Prostate gland (tissue), 2 donors: ENCODE measurements at regions not wholly inside any gene's neighbourhood (a gene's known extent, or its start where the extent isn't known, plus 50 kb on each side); places are given as distances from the start of the nearest gene placed in this dataset.

Source experiments
- DNase-seq: peaks from one replicate; pipeline ENCODE4 v3.0.0-alpha.2; 2019; ENCODE audit warnings: low spot score
- H3K27ac ChIP-seq, 2 donors: fragments of 200-600 bp; sonication (generic); 2 replicates each; pipeline ENCODE4 v1.5.1; 2017 to 2019
- H3K27me3 ChIP-seq: fragments of 200-600 bp; sonication (generic); replicated peaks from 2 replicates; pipeline ENCODE4 v1.5.1; 2019; ENCODE audit not compliant: insufficient read depth
- H3K36me3 ChIP-seq, 2 donors: fragments of 200-600 bp; sonication (generic); 1 replicate in 1 of 2; 2 replicates in 1 of 2; pipeline versions ENCODE4 v1.5.1 to v1.8.1; 2017 to 2019
- H3K4me1 ChIP-seq: fragments of 200-600 bp; sonication (generic); replicated peaks from 2 replicates; pipeline ENCODE4 v1.5.1; 2019
- H3K4me3 ChIP-seq, 2 donors: fragments of 200-600 bp; sonication (generic); 2 replicates each; pipeline ENCODE4 v1.5.1; 2017 to 2019
- H3K9me3 ChIP-seq: fragments of 200-600 bp; sonication (generic); 2 replicates; pipeline ENCODE4 v1.5.1; 2017
- CTCF ChIP-seq, 4 experiments: fragments of 200-600 bp in 2 of 4; fragments of 450-650 bp in 2 of 4; sonication (generic) in 2 of 4; IDR thresholded peaks; 1 replicate in 3 of 4; 2 replicates in 1 of 4; pipeline ENCODE4 v1.5.1; 2016 to 2019; ENCODE audit warnings: antibody characterized with exemption in 4 of 4, mild to moderate bottlenecking in 2 of 4, moderate library complexity in 2 of 4
- POLR2A ChIP-seq: fragments of 450-650 bp; IDR thresholded peaks from one replicate; pipeline ENCODE4 v1.6.1; 2016; ENCODE audit warnings: antibody characterized with exemption, mild to moderate bottlenecking
- POLR2AphosphoS5 ChIP-seq: sonication (generic); formaldehyde crosslinking; IDR thresholded peaks from one replicate; pipeline ENCODE4 v1.6.1; 2017; ENCODE audit warnings: antibody characterized with exemption
- WGBS: methylation state at CpG from one replicate; pipeline ENCODE4 v1.1.5; 2018; 5-methylcytosine and 5-hydroxymethylcytosine counted together
- intact Hi-C: fragments of 100-400 bp; cut with DNase I; formaldehyde crosslinking; loops from one replicate; pipeline ENCODE4 v1.14.2; 2022

- Histone ChIP-seq H3K4me1 (no peaks in the 10 kb centered on the region), H3K36me3 (no peaks in the 10 kb centered on the region), H3K27ac (no peak overlapping the region), H3K9me3 (no peaks in the 10 kb centered on the region), H3K27me3 (no peaks in the 10 kb centered on the region), H3K4me3 (no peak overlapping the region)
- intact Hi-C loops = no loop called here
- TF ChIP-seq POLR2AphosphoS5 = no peak
- TF ChIP-seq POLR2A = no peak
- no peak for TF ChIP-seq CTCF (IDR thresholded peaks at IDR 0.05)
- DNase-seq = no peak
Measured at GRCh38 chr13:105069106-105069505, 1466.4 kb downstream of the EFNB2 start.

GRCh38 chr13:105063676-105064075, 1471.8 kb downstream of the EFNB2 start:
- WGBS = 95% methylated on average over 5 of the region's 5 CpGs
- H3K9me3 ChIP-seq = no peaks in the 10 kb centered on the region
- no peak overlapping the region for H3K27ac ChIP-seq
- no peaks in the 10 kb centered on the region for H3K4me1 ChIP-seq
- no peak for DNase-seq
- no peaks in the 10 kb centered on the region for H3K27me3 ChIP-seq
- no peak for TF ChIP-seq POLR2A
- no peak for TF ChIP-seq CTCF (IDR thresholded peaks at IDR 0.05)
- TF ChIP-seq POLR2AphosphoS5 = no peak
- no peak overlapping the region for H3K4me3 ChIP-seq
- intact Hi-C loops = no loop called here
- H3K36me3 ChIP-seq = no peaks in the 10 kb centered on the region

GRCh38 chr13:105059786-105060185, 1475.7 kb downstream of the EFNB2 start:
- H3K27me3 ChIP-seq = no peaks in the 10 kb centered on the region
- no peak for TF ChIP-seq POLR2A
- TF ChIP-seq POLR2AphosphoS5 = no peak
- TF ChIP-seq CTCF (IDR thresholded peaks at IDR 0.05) = no peak
- H3K4me1 ChIP-seq = no peaks in the 10 kb centered on the region
- H3K36me3 ChIP-seq = no peaks in the 10 kb centered on the region
- H3K27ac ChIP-seq = no peak overlapping the region
- intact Hi-C loops = no loop called here
- DNase-seq = no peak
- H3K4me3 ChIP-seq = no peak overlapping the region
- WGBS = 88% methylated on average over 7 of the region's 7 CpGs
- H3K9me3 ChIP-seq = no peaks in the 10 kb centered on the region

GRCh38 chr13:105058517-105058916, 1476.9 kb downstream of the EFNB2 start:
- no peaks in the 10 kb centered on the region for H3K9me3 ChIP-seq
- no peak for DNase-seq
- 75% methylated on average over 2 of the region's 2 CpGs for WGBS
- no peaks in the 10 kb centered on the region for H3K36me3 ChIP-seq
- no peaks in the 10 kb centered on the region for H3K4me1 ChIP-seq
- TF ChIP-seq POLR2A = no peak
- no peak for TF ChIP-seq CTCF (IDR thresholded peaks at IDR 0.05)
- no peak for TF ChIP-seq POLR2AphosphoS5
- H3K27ac ChIP-seq = no peak overlapping the region
- H3K27me3 ChIP-seq = no peaks in the 10 kb centered on the region
- intact Hi-C loops = no loop called here
- H3K4me3 ChIP-seq = no peak overlapping the region

- no peaks in the 10 kb centered on the region for H3K36me3 ChIP-seq
- 90% methylated on average over 4 of the region's 4 CpGs for WGBS
- no peak overlapping the region for H3K27ac ChIP-seq
- H3K27me3 ChIP-seq = no peaks in the 10 kb centered on the region
- H3K4me1 ChIP-seq = no peaks in the 10 kb centered on the region
- intact Hi-C loops = no loop called here
- no peak overlapping the region for H3K4me3 ChIP-seq
- no peak for TF ChIP-seq POLR2AphosphoS5
- no peak for TF ChIP-seq POLR2A
- no peak for TF ChIP-seq CTCF (IDR thresholded peaks at IDR 0.05)
- DNase-seq = no peak
- no peaks in the 10 kb centered on the region for H3K9me3 ChIP-seq
Measured at GRCh38 chr13:105052711-105053110, 1482.8 kb downstream of the EFNB2 start.
